ENCODE measurements at regions not wholly inside any gene's neighbourhood (a gene's known extent, or its start where the extent isn't known, plus 50 kb on each side); places are given as distances from the start of the nearest gene placed in this dataset.
"Not testable (repeated sequence)": the region's sequence is repeated elsewhere in the genome, so short reads cannot be mapped to it uniquely, and the experiment has no call there.

DNA sequence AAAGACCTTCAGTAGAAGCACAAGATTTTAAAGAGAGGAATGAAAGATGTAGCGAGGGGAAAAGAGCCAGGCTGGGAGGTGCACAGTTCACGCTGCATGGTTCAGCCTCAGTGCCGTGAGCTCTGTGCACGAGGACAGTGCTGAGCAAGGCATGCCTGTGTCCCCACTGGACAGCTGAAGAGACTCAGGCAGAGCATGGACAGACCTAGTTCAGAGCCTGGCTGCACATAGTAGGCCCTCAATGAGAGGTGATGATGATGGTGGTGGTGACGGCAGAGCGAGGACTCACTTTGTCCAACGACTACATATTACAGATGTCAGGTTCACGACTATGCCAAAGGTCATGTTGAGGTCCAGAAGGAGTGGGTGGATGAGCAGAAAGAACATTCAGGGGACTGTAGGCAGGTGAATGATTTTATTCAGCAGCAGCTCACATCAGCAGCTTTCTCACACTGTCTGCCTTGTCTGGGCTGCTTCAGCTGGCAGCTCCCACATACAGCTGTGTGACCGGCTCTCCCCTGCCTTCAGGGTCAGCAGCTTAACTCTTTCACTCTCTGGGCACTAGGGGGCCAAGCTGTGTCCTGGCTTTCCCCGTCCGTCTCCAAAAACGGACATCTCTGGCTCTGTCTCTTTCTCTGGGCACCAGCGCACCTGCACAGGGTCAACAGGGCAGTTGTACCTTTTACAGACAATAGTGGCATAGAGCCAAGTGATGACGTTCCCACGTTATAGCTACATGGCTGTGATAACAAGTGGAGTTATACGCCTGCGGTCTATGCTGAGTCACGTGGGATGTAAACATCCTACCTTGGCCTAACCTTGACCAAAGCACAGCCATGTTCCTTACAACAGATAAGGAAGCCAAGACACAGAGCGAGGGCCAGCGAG lies 83.4 kb upstream of the KCNK12 start:
- FAIRE-seq: no peak
- no peak for DNase-seq (ENCODE audit: low spot score)

DNA sequence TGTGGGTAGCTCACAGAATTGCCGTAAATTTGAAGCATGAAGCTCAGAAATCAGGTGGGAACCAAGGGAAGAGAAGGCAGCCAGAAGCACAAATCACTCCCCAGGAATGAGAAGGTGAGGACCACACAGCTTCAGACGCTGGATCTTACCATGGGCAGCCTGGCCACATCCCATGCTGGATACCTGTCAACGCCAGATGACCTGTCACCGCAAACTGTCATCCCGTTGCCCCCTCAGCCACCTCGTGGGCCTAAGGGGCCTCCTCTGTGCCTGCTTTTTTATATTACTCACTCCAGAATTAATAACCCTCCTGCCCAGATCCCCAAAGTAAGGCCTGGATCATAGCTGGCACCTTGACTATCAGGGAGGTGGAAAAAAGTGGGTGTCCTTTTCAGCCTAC lies 82.3 kb upstream of the KCNK12 start:
- DNase-seq (ENCODE audit: low spot score): no peak
- no peak for FAIRE-seq

DNA sequence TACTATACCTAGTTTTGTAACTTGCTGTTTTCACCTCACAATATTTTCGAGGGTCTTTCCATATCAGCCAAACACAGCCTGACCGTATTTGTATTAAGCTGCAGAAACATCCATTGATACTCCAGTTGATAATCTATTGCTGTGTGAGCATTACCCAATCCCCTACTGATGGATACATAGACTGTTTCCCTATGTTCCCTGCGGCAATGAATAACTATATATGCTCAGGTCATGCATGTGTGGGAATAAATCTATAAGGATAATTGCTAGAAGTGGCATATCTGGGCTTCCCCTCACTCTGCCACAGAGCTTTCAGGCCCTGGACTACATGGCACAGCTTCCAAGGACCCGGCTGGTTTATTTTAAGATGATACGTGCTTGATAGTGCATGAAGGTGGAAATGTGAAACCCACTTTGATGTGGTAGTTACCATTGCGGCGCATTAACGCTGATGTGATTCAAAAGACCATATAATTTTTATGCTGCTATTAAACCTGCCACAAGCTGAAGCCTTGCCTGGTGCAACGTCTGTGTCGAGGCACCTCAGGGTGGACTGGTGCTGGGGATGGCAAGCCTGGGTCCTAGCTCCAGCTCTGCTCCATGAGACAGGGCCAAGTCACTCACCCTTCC lies 81.4 kb upstream of the KCNK12 start:
- no peak for DNase-seq (ENCODE audit: low spot score)
- FAIRE-seq: no peak

DNA sequence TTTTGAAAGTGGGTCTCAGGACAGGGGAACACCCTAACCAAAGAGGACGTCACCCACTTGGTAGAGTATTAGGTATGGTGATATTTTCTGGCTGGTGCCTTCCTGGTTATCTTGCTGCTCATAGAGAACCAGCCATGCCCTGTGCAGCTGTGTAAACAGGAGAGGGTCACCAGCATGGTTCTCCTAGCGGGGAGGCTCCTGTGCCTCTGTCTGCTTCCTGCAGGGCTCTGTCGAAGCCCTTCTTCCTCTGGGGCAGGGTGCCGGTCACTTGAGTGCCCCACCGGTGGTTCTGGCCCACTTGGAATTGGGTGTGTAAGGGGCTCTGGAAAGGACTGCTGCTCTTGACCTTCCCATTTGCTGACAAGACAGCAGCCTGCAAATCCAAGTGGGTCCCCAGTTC lies 80.5 kb upstream of the KCNK12 start:
- no peak for FAIRE-seq

DNA sequence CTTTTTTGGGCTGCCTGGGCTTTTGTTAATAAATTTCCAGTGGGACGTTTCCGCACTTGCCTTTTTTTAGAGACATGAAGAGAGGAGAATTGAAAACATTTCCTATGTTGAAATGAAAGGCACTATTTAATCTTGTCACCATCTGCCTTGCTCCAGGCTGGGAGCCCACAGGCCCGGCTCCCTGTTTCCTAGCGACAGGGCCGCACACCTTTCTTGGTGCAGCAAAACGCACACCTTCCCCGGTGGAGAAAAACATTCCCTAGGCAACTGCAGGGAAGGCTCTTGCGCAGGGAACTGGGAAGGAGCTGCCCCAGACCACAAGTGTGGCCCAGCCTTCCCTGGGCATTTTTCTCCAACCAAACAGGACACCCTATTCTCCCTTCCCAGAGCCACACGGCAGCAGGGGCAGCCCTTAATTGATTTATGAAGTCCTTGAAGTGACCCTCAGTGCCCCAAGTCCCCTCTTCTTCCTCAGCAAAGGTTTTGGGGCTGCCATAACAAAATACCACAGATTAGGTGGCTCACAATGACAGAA lies 79.3 kb upstream of the KCNK12 start:
- FAIRE-seq: no peak

More for the DNA sequence above, 80.5 kb upstream of the KCNK12 start:
- no peak for DNase-seq (ENCODE audit: low spot score)

DNA sequence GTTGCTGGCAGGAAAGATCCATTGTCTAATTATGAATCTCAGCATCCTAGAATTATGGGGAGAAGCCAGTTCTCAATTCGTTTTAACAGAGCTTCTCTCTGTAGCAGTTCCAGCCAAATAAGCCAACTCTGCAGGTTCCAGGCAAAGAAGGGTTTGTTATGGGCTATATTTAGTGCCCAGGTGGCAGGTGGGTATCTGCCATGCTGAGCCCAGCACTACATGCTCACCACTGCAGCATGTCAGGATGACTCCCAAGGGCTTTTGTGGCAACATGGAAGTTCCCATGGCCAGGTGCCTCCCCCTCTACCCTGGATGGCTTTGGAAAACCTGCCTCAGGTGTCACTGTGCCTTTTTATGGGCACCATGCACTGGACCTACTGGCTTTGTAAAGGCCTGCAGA lies 74.5 kb upstream of the KCNK12 start:
- FAIRE-seq (no peak), DNase-seq (ENCODE audit: low spot score) (no peak)

More for the DNA sequence above, 79.3 kb upstream of the KCNK12 start:
- no peak for DNase-seq (ENCODE audit: low spot score)

DNA sequence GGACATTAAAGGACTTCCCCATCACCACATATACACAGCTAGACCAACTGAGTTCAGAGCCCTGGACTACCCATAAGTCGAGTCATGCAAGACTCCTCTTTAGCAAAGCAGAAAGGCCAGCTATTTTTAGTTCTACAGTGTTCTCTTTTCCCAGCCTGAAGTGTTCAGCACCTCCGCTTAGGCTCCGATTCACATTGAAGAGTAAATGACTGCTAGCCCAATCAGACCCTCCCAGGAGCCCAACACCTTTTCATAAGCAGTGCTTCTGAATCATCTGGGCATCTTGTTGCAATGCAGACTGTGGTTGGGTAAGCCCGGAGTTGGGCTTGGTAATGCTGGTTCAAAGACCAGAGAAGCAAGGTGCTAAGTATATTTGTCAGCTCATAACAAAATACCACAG lies 73.6 kb upstream of the KCNK12 start:
- FAIRE-seq: no peak
- DNase-seq (ENCODE audit: low spot score): no peak

DNA sequence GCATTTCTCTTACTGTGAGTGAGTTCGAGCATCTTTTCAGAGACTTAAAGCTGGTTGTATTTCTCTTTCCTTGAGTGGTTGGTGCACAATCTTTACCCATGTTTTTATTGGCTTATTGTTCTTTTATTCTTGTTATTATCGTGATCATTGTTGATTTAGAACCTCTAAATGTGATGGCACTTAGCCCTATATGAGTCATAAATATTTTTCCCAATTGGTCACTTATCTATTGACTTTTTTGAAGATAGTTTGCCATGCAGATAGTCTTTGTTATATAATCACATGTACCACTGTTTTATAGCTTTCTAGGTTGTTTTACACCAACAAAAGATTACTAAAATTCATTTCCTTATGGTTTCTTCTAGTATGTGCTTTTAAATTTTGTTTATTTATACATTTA lies 70.6 kb upstream of the KCNK12 start:
- DNase-seq (ENCODE audit: low spot score) (no peak), FAIRE-seq (no peak)

DNA sequence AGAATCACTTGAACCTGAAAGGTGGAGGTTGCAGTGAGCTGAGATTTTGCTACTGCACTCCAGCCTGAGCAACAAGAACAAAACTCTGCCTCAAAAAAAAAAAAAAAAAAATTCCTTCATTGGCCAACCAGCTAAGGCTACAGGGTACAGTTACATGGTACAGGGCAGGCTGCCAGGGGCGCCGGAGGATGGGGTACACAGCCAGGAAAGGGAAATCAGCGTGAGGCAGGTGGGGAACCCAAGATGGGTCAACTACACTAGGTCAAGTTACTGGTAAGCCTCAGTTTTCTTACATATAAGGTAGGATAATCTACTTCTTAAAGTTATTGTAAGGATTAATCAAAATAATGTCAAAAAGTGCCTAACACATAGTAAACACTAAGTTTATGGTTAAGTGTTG lies 69.6 kb upstream of the KCNK12 start:
- FAIRE-seq (no peak), DNase-seq (ENCODE audit: low spot score) (no peak)

DNA sequence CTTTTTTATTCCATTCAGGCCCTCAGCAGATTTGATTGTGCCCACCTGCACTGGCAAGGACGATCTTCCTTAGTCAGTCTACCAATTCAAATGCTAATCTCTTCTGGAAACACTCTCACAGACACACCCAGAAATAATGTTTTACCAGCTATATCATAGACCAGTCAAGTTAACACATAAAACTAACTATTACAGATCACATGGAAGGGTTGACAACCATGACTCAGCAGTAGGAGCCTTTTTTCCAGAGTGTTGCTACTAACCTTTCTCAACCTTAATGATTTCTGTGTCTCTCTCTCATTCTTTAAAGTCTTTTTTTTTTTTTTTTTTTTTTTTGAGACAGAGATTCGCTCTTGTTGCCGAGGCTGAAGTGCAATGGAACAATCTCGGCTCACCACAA lies 68.7 kb upstream of the KCNK12 start:
- peak; percentile 28 for DNase-seq (ENCODE audit: low spot score)
- peak; percentile 69 for FAIRE-seq

DNA sequence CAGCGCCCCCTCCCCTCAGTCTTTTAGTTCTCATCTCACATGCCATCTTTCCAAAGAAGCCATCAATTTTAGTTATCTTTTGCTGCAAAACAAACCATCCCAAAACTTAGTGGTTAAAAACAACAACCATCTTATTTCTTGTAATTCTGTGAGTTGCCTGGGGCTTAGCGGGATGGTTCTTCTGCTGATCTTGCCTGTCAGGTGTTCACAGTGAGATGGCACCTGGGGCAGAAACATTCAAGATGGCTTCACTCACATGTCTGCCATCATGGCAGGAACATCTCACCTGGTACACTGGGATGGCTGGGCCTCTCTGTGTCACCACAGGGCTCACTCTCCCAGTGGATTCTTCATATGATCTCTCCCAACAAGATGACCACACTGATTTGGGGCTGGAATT lies 67.6 kb upstream of the KCNK12 start:
- DNase-seq (ENCODE audit: low spot score) (no peak), FAIRE-seq (no peak)

DNA sequence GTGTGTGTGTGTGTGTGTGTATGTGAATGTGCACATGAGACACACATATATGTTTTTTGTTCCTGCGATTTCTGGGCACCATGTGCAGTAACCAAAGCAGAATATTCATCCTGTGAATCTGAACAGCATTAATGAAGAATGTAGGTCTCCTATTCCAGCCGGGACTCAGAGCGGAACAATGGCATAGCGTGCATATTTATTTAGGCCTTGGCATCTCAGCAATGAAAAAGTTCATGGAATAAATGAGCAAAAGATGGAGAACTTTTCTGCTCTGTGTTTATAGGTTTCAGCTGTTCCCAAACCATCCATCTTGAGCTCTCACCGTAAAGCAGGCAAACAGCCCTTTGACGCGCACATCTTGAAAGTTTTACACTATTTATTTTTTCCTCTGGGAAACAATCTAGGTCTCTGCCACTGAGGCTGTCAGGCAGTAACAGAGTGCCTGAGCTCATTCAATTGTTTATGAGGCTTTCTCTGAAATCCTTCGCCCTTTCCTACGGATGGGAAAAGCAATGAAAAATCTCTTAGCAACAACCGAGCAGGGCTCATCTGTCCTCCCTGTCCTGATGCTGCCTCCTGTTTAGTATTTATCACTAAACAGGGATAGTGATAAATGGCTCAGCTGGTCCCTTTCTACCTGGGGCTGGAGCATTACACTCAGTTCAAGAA lies 65.9 kb upstream of the KCNK12 start:
- DNase-seq (ENCODE audit: low spot score) (no peak), FAIRE-seq (no peak)

DNA sequence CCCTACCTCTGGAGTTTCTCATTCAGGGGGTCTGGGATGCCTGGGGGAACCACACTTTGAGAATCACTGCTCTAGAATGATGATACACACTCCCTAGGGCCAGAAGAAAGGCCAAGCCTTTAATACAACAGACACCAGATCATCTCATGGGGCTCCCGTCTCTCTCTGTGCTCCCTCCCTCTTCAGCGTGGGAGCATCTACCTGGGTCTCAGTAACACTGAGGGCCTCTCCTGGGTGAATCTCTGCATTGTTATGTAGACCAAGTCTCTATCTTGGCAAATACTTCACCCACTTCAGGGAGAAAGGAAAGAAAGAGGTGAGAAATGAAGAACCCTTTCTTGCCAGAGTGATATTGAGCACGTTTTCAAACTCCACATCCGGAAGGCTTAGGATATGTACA lies 65.4 kb upstream of the KCNK12 start:
- DNase-seq (ENCODE audit: low spot score) (no peak), FAIRE-seq (no peak)

DNA sequence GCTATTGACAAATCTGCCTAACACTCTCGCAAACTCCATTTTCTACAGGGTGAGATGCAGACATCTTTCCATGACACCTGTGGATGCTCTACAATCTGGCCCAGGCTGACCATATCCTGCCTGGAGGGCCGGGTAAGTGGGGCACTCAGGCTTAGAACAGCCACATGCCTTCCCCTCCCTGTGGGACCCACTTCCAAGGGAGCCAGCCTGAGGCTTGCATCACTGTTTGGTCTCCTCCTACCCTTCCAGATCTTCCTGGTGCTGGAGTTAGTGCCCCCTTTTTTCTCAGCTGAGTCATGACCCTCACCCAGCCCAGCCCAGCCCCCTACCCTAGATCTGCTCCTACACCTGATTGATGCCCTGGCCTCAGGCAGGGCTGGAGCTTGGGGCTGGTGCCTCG lies 62.0 kb upstream of the KCNK12 start:
- no peak for DNase-seq (ENCODE audit: low spot score)
- no peak for FAIRE-seq

DNA sequence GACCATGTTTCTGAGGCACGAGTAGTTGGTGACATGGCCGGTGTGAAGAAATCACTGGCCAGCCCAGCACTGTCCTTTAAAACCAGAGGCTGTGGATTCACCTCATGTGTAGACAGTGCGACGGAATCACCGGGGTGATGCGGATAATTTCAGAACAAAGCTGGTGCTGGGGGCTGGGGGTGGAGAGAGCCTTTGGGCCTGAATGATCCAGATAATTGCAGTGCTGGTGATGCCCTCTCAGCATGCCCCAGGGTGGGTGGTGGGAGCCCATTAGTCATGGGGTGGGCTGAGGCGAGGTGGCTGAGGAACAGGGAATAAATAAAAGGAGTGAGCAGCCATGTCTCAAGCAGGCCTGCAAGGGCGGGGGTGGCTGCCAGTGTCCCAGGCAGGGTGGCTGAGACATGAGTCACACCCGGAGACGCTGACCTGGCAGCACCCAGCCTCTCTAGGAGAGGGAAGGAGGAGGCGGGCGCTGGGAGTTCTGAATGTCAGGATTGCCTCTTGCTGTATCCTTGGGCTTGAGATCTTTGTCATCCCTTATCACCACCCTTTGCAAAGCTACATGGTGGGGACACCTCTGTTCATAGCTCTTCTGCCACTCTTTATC lies 61.1 kb upstream of the KCNK12 start:
- DNase-seq (ENCODE audit: low spot score) (peak; percentile 76), FAIRE-seq (peak; percentile 84)

DNA sequence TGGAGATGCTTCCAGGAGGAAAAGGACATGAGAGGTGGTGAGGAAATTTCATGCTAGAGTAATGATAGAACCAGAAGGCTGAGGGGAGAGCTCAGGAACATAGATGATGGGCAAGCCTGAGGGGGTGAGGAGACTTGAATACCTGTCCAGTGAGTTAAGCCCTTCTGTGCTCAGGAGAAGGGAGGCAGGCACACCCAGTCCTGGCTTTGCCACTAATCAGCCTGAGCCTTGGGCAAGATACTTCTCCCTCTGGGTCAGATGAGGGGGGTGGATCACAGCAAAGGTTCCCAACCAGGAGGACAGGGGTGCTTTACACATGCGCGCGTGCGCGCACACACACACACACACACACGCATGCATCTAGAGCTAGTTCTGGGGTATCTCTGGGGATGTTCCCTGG lies 60.5 kb upstream of the KCNK12 start:
- FAIRE-seq: no peak
- DNase-seq (ENCODE audit: low spot score): no peak

DNA sequence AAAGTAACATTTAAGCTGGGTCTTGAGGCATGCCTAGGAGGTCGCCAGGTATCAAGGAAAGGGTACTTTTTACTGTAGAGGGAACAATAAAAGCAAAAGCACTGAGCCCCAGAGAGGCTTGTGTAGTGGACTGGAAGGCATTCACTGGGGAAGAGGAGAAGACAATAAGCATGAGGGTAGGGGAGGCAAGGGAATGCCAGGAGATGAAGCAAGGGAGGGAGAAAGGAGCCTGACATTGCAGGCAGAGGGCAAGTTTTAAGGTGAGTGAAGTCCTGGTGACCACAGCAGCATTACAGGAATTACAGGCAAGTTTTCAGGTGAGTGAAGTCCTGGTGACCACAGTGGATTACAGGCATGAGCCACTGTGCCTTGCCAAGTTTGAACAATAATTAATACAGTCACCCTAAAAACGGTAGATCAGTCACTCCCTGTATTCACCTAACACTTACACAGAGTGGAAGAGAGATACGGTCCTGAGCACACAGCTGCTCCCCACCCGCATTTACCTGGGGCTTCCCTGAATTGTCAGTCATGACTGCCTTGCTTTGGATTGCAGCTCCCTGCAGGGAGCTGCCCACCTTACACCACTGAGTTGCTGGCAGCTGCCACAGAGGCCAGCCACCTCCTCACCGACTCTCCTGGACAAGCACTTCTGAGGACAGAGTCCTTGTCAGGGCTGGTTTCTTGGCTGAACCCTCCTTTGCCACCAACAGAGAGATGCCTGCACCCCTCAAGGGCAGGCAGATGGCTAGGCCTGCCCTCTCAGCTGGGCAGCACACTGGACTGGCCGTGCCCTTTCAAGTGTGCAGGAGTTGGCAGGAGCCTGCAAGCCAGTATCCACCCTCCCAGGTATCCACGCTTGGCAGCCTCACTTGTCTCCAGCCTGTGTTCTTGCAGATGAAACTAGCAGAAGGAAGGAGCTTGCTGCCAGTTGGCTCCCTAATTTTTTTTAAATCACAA lies 59.0 kb upstream of the KCNK12 start:
- FAIRE-seq: no peak
- no peak for DNase-seq (ENCODE audit: low spot score)

DNA sequence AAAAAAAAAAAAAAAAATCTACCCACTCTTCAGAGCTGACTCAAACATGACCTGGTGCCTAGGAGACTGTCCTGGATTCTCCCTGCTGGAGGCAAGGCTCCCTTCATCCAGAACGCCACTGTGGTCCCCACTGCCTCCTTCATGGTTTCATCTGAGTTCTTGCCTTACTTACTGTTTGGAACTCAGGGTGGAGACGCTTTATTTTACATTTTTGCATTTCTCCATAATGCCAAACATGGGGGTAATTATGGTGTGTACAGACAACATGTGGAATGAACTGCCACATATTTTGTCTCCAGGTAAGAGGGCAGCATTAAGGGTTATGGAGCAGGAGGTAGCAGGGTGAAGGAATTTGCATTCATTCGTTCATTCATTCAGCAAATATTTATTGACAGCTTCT lies 58.1 kb upstream of the KCNK12 start:
- FAIRE-seq (no peak), DNase-seq (ENCODE audit: low spot score) (no peak)

DNA sequence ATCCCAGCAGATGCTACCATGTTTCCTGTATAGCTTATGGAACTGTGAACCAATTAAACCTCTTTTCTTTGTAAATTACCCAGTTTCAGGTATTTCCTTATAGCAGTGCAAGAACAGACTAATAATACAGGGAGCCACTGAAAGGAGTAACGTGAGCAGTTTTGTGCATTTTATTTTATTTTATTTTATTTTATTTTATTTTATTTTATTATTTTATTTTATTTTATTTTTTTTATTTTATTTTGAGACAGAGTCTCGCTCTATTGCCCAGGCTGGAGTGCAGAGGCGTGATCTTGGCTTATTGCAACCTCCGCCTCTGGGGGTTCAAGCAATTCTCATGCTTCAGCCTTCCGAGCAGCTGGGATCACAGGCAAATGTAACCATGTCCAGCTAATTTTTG lies 55.9 kb upstream of the KCNK12 start:
- FAIRE-seq: no peak
- DNase-seq (ENCODE audit: low spot score): no peak

DNA sequence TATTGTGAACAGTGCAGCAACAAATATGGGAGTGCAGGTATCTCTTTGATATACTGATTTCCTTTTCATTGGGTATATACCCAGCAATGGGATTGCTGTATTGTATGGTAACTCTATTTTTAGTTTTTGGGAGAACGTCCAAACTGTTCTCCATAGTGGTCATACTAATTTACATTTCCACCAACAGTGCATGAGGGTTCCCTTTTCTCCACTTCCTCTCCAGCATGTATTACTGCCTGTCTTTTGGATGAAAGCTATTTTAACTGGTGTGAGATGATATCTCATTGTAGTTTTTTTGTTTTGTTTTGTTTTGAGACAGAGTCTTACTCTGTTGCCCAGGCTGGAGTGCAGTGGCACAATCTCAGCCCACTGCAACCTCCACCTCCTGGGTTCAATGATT lies 52.4 kb upstream of the KCNK12 start:
- not testable (repeated sequence) for DNase-seq (ENCODE audit: low spot score); FAIRE-seq

All from RCC 7860 (cell line).